Right lobe of liver (tissue), 4 donors: ENCODE measurements at regions not wholly inside any gene's neighbourhood (a gene's known extent, or its start where the extent isn't known, plus 50 kb on each side); places are given as distances from the start of the nearest gene placed in this dataset.

Experiments
- POLR2A ChIP-seq: fragments of 450-650 bp; IDR thresholded peaks from one replicate; pipeline ENCODE4 v1.6.1; 2017; ENCODE audit warnings: antibody characterized with exemption, mild to moderate bottlenecking
- TF ChIP-seq, protein P1 (sequence below), 4 donors: fragments of 200-600 bp in 3 of 4; fragments of 450-650 bp in 1 of 4; IDR thresholded peaks; one replicate each; pipeline versions ENCODE4 v1.5.1 to v1.8.0; 2016 to 2022; ENCODE audit warnings: antibody characterized with exemption in 4 of 4, mild to moderate bottlenecking in 2 of 4
- donor health status: DM: no; HTN: no; CAD: no.
- donor health status: DM: no; HTN: no; CAD: no.
- donor health status: DM: no; HTN: yes; CAD: no.

- TF ChIP-seq, protein P1, sequence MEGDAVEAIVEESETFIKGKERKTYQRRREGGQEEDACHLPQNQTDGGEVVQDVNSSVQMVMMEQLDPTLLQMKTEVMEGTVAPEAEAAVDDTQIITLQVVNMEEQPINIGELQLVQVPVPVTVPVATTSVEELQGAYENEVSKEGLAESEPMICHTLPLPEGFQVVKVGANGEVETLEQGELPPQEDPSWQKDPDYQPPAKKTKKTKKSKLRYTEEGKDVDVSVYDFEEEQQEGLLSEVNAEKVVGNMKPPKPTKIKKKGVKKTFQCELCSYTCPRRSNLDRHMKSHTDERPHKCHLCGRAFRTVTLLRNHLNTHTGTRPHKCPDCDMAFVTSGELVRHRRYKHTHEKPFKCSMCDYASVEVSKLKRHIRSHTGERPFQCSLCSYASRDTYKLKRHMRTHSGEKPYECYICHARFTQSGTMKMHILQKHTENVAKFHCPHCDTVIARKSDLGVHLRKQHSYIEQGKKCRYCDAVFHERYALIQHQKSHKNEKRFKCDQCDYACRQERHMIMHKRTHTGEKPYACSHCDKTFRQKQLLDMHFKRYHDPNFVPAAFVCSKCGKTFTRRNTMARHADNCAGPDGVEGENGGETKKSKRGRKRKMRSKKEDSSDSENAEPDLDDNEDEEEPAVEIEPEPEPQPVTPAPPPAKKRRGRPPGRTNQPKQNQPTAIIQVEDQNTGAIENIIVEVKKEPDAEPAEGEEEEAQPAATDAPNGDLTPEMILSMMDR (IDR thresholded peaks at IDR 0.05), result no peak
- no peak for TF ChIP-seq POLR2A
Measured at GRCh38 chr5:155295111-155295510, 281.6 kb downstream of the KIF4B start.
